Neural progenitor cell (in vitro differentiated cells): ENCODE measurements at regions not wholly inside any gene's neighbourhood (a gene's known extent, or its start where the extent isn't known, plus 50 kb on each side); places are given as distances from the start of the nearest gene placed in this dataset.

Source experiments
- CTCF ChIP-seq: fragments of 200-600 bp; sonication (generic); IDR thresholded peaks from 2 replicates; pipeline ENCODE4 v1.5.1; 2017; ENCODE audit warnings: antibody characterized with exemption, mild to moderate bottlenecking
- EZH2 ChIP-seq: fragments of 200-600 bp; sonication (generic); IDR thresholded peaks from 2 replicates; pipeline ENCODE4 v1.6.1; 2017; ENCODE audit warnings: antibody characterized with exemption, mild to moderate bottlenecking, moderate library complexity
- EZH2phosphoT487 ChIP-seq: fragments of 200-600 bp; sonication (generic); IDR thresholded peaks from 2 replicates; pipeline ENCODE4 v1.6.1; 2017; ENCODE audit warnings: antibody characterized with exemption

GRCh38 chrX:99091459-99091858, 1318.6 kb downstream of the PCDH19 start:
- no peak for TF ChIP-seq CTCF
- no peak for TF ChIP-seq EZH2phosphoT487
- no peak for TF ChIP-seq EZH2
